Ovary (tissue), 7 donors: ENCODE measurements at regions not wholly inside any gene's neighbourhood (a gene's known extent, or its start where the extent isn't known, plus 50 kb on each side); places are given as distances from the start of the nearest gene placed in this dataset.

Source experiments
- DNase-seq, 5 donors: peaks; one replicate each; pipeline ENCODE4 v3.0.0-alpha.2; 2019 to 2020
- H3K27ac ChIP-seq, 2 donors: fragments of 200-600 bp; one replicate each; pipeline versions ENCODE4 v1.5.1 to v1.8.0; 2019 to 2022
- H3K27me3 ChIP-seq: fragments of 200-600 bp; one replicate; pipeline ENCODE4 v1.8.0; 2022
- H3K36me3 ChIP-seq: fragments of 200-600 bp; sonication (generic); one replicate; pipeline ENCODE4 v1.5.1; 2019
- H3K4me1 ChIP-seq: one replicate; pipeline ENCODE4 v1.8.1; 2013; ENCODE audit warnings: mild to moderate bottlenecking, moderate library complexity; ENCODE audit not compliant: insufficient read depth
- H3K4me3 ChIP-seq: fragments of 200-600 bp; sonication (generic); one replicate; pipeline ENCODE4 v1.5.1; 2017
- H3K9me3 ChIP-seq, 2 donors: fragments of 200-600 bp in 1 of 2; sonication (generic) in 1 of 2; one replicate each; pipeline versions ENCODE4 v1.5.1 to v1.8.1; 2013 to 2019; ENCODE audit warnings: mild to moderate bottlenecking in 1 of 2, moderate library complexity in 1 of 2
- CTCF ChIP-seq, 3 donors: fragments of 450-650 bp in 2 of 3; fragments of 200-600 bp in 1 of 3; IDR thresholded peaks; one replicate each; pipeline versions ENCODE4 v1.5.1 to v1.8.0; 2016 to 2022; ENCODE audit warnings: antibody characterized with exemption in 3 of 3, mild to moderate bottlenecking in 1 of 3
- EP300 ChIP-seq: sonication (generic); formaldehyde crosslinking; IDR thresholded peaks from one replicate; pipeline ENCODE4 v1.6.1; 2017; ENCODE audit warnings: antibody characterized with exemption
- POLR2A ChIP-seq: fragments of 450-650 bp; IDR thresholded peaks from one replicate; pipeline ENCODE4 v1.6.1; 2017; ENCODE audit warnings: antibody characterized with exemption, mild to moderate bottlenecking, moderate library complexity
- whole genome bisulfite sequencing, 3 donors: extraction: QIAGEN DNeasy Blood & Tissue Kit in 1 of 3; methylation state at CpG; one replicate each; pipeline versions ENCODE4 v1.1.5 to v1.1.7; 2013 to 2017; 5-methylcytosine and 5-hydroxymethylcytosine counted together
- intact Hi-C, 4 donors: fragments of 100-400 bp; cut with DNase I; formaldehyde crosslinking; loops; one replicate each; pipeline versions ENCODE4 v1.11.0 to v1.15.1; 2022 to 2023
- donor health status: DM: no; HTN: no; CAD: no; lungs with moderate emphysema.
- donor health status: DM: no; HTN: no; CAD: no.
- donor health status: Bipolar disorder and iron deficiency.
- donor health status: DM: no; HTN: no; CAD: no.
- donor health status: DM: yes; HTN: yes; CAD: no.

GRCh38 chr19:31146015-31146414 is 203.2 kb downstream of the TSHZ3 start:
- H3K4me3 ChIP-seq, result no peak overlapping the region
- no peak for TF ChIP-seq CTCF (IDR thresholded peaks at IDR 0.05)
- no peak for TF ChIP-seq POLR2A
- no peak for TF ChIP-seq EP300

GRCh38 chr19:31145007-31145406 is 204.2 kb downstream of the TSHZ3 start:
- Histone ChIP-seq H3K27ac (no peak overlapping the region), H3K9me3 (no peaks in the 10 kb centered on the region), H3K36me3 (no peaks in the 10 kb centered on the region), H3K27me3 (no peaks in the 10 kb centered on the region), H3K4me3 (no peak overlapping the region), H3K4me1 (no peaks in the 10 kb centered on the region)
- DNase-seq, result no peak
- intact Hi-C loops, result no loop called here
- WGBS, 3 donors, result 80 to 90% (median 87%) methylated on average over 7 of the region's 7 CpGs
- TF ChIP-seq CTCF (IDR thresholded peaks at IDR 0.05) (no peak), POLR2A (no peak), EP300 (no peak)

More at GRCh38 chr19:31146015-31146414, 203.2 kb downstream of the TSHZ3 start:
- H3K9me3 ChIP-seq, result no peaks in the 10 kb centered on the region
- H3K27ac ChIP-seq, result no peak overlapping the region
- H3K27me3 ChIP-seq, result no peaks in the 10 kb centered on the region
- no peak for DNase-seq
- intact Hi-C loops, result no loop called here
- H3K4me1 ChIP-seq, result no peaks in the 10 kb centered on the region
- no peaks in the 10 kb centered on the region for H3K36me3 ChIP-seq
- WGBS, 3 donors, result 76 to 86% (median 78%) methylated on average over 13 of the region's 13 CpGs

GRCh38 chr19:31144075-31144870 is 205.0 kb downstream of the TSHZ3 start:
- Histone ChIP-seq H3K4me1 (no peaks in the 10 kb centered on the region), H3K27ac (no peak overlapping the region), H3K4me3 (no peak overlapping the region), H3K9me3 (no peaks in the 10 kb centered on the region), H3K36me3 (no peaks in the 10 kb centered on the region), H3K27me3 (no peaks in the 10 kb centered on the region)
- DNase-seq, result no peak
- WGBS, 3 donors, result 78 to 84% (median 84%) methylated on average over 7 of the region's 7 CpGs
- TF ChIP-seq EP300, result no peak
- no peak for TF ChIP-seq POLR2A
- TF ChIP-seq CTCF (IDR thresholded peaks at IDR 0.05), result no peak
- intact Hi-C loops, result no loop called here

- TF ChIP-seq POLR2A, result no peak
- TF ChIP-seq EP300, result no peak
- TF ChIP-seq CTCF (IDR thresholded peaks at IDR 0.05), result no peak
- Histone ChIP-seq H3K27me3 (no peaks in the 10 kb centered on the region), H3K27ac (no peak overlapping the region), H3K36me3 (no peaks in the 10 kb centered on the region), H3K4me1 (no peaks in the 10 kb centered on the region), H3K4me3 (no peak overlapping the region), H3K9me3 (no peaks in the 10 kb centered on the region)
- intact Hi-C loops, result no loop called here
- 86 to 95% (median 87%) methylated on average over 3 of the region's 3 CpGs for WGBS, 3 donors
- no peak for DNase-seq
Measured at GRCh38 chr19:31141301-31141700, 207.9 kb downstream of the TSHZ3 start.
